ENCODE measurements at regions not wholly inside any gene's neighbourhood (a gene's known extent, or its start where the extent isn't known, plus 50 kb on each side); places are given as distances from the start of the nearest gene placed in this dataset.
A peak's percentile ranks its signal among the peaks of the same experiment; 100 is the strongest.

- intact Hi-C loops (cut with micrococcal nuclease) = no loop called here
Observed at GRCh38 chr14:28823245-28823644, 56.7 kb downstream of the FOXG1 start.

More at GRCh38 chr14:28823245-28823644, 56.7 kb downstream of the FOXG1 start:
- ChIA-PET POLR2A (no interaction called here), CTCF (ENCODE audit: low intra/inter-chr PET ratio) (no interaction called here)
- no peaks in the 10 kb centered on the region for H3K36me3 ChIP-seq (ENCODE audit: control insufficient read depth, insufficient read depth, low read length)
- H3K9ac ChIP-seq (ENCODE audit: insufficient read depth in 1 of 2, low read depth in 2 of 2, low read length in 2 of 2) = no peak overlapping the region
- WGBS (ENCODE audit: insufficient coverage, low coverage, missing lambda C conversion rate) = 0% methylated on average over 1 of the region's 1 CpG
- no peak overlapping the region for H2AFZ ChIP-seq (ENCODE audit: low read depth, low read length)
- H4K20me1 ChIP-seq (replicated peaks; ENCODE audit: control insufficient read depth, insufficient read depth, low read length) = no peaks in the 10 kb centered on the region
- no peaks in the 10 kb centered on the region for H3K9me1 ChIP-seq (ENCODE audit: control insufficient read depth, insufficient read depth, low read length)
- DNase-seq (ENCODE audit: extremely low read depth in 1 of 4, low spot score in 3 of 4) (no peak), ATAC-seq (no peak), FAIRE-seq (no peak)
- H3K4me2 ChIP-seq (ENCODE audit: insufficient read depth, low read length) = no peak overlapping the region
- TF ChIP-seq CEBPB (tag; IDR thresholded peaks at IDR 0.05) = peak; percentile 42
- TF ChIP-seq MITF (IDR thresholded peaks at IDR 0.05) = no peak
- TF ChIP-seq CHD1 (IDR thresholded peaks at IDR 0.05; ENCODE audit: low read length) = no peak
- TF ChIP-seq CEBPG (CRISPR knock-in tag; IDR thresholded peaks at IDR 0.05) = no peak
- peak in 1 of 2 experiments; percentile 63; a peak in 2 of 4 replicates for TF ChIP-seq CEBPG (tag; conservative IDR thresholded peaks at IDR 0.05 in 1 of 2, IDR thresholded peaks at IDR 0.05 in 1 of 2)
- no peak for TF ChIP-seq FIP1L1 (IDR thresholded peaks at IDR 0.05; ENCODE audit: low read depth, low read length, poor library complexity, severe bottlenecking)
- BruUV-seq (replicated peaks) = no TSS peak
- H3K79me2 ChIP-seq (ENCODE audit: control insufficient read depth, insufficient read depth, low read length) = no peaks in the 10 kb centered on the region
- no peaks in the 10 kb centered on the region; the same call in 1 of the 2 replicates for H3K9me3 ChIP-seq (replicated peaks; ENCODE audit: control insufficient read depth, insufficient read depth, low read depth, low read length)
- no peaks in the 10 kb centered on the region for H3K27me3 ChIP-seq (ENCODE audit: control insufficient read depth in 2 of 2, insufficient read depth in 2 of 2, low read length in 2 of 2)
- H3K4me1 ChIP-seq (replicated peaks in 1 of 2; ENCODE audit: control insufficient read depth in 2 of 2, insufficient read depth in 2 of 2, low read length in 2 of 2) = no peaks in the 10 kb centered on the region
- H3K4me3 ChIP-seq = no peak overlapping the region
- in situ Hi-C loops (cut with MboI) = no loop called here
- no peak overlapping the region for H3K27ac ChIP-seq (ENCODE audit: extremely low read depth, low read depth, low read length)
